GM23248 (cell line): ENCODE measurements at regions not wholly inside any gene's neighbourhood (a gene's known extent, or its start where the extent isn't known, plus 50 kb on each side); places are given as distances from the start of the nearest gene placed in this dataset.

Experiments
- EZH2 ChIP-seq: fragments of 200-600 bp; sonication (generic); IDR thresholded peaks from 2 replicates; pipeline ENCODE4 v1.6.1; 2018; ENCODE audit warnings: antibody characterized with exemption, mild to moderate bottlenecking; ENCODE audit not compliant: insufficient read depth, poor library complexity, severe bottlenecking
- EZH2phosphoT487 ChIP-seq: fragments of 200-600 bp; sonication (generic); IDR thresholded peaks from 2 replicates; pipeline ENCODE4 v1.6.1; 2018; ENCODE audit warnings: antibody characterized with exemption, moderate library complexity, mild to moderate bottlenecking, low read depth; ENCODE audit not compliant: insufficient read depth

DNA sequence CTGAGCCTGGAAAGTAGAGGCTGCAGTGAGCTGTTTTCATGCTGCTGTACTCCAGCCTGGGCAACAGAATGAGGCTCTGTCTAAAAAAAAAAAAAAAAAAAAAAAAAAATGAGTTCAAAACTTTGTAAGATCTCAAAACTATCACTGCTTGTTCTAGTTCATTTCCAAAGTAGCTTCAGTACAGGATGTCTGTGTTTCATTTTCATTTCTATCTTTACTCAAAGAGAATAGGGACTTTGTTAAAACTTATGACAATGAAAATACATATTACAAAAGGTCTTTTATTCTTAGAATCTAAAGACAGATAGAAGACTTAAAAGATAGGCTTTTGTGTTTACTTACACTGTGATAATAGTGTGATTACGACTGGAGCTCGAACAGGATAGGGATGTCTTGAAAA, 709.7 kb downstream of the ADGRL2 start:
- TF ChIP-seq EZH2 (no peak), EZH2phosphoT487 (no peak)
